ENCODE measurements at regions not wholly inside any gene's neighbourhood (a gene's known extent, or its start where the extent isn't known, plus 50 kb on each side); places are given as distances from the start of the nearest gene placed in this dataset.

- DNase-seq (ENCODE audit: low read depth in 2 of 2): no peak
These were observed 1099.3 kb upstream of the DIAPH2 start for GRCh38 chrX:95585321-95585720.

- DNase-seq (ENCODE audit: low read depth in 2 of 2): no peak
These were observed 1072.3 kb upstream of the DIAPH2 start for GRCh38 chrX:95612350-95612749.

GRCh38 chrX:95622200-95622599, 1062.4 kb upstream of the DIAPH2 start:
- no peak for DNase-seq (ENCODE audit: low read depth in 2 of 2)

GRCh38 chrX:95626748-95627147, 1057.9 kb upstream of the DIAPH2 start:
- no peak for DNase-seq (ENCODE audit: low read depth in 2 of 2)

- no peak for DNase-seq (ENCODE audit: low read depth in 2 of 2)
These were observed 1055.8 kb upstream of the DIAPH2 start for GRCh38 chrX:95628796-95629195.

GRCh38 chrX:95629737-95630136, 1054.9 kb upstream of the DIAPH2 start:
- no peak for DNase-seq (ENCODE audit: low read depth in 2 of 2)

- DNase-seq (ENCODE audit: low read depth in 2 of 2): no peak
These were observed 1044.4 kb upstream of the DIAPH2 start for GRCh38 chrX:95640226-95640625.

GRCh38 chrX:95645738-95646137, 1038.9 kb upstream of the DIAPH2 start:
- DNase-seq (ENCODE audit: low read depth in 2 of 2): no peak

GRCh38 chrX:95662200-95662599, 1022.4 kb upstream of the DIAPH2 start:
- no peak for DNase-seq (ENCODE audit: low read depth in 2 of 2)

GRCh38 chrX:95666056-95666455, 1018.6 kb upstream of the DIAPH2 start:
- no peak for DNase-seq (ENCODE audit: low read depth in 2 of 2)

GRCh38 chrX:95675011-95675410, 1009.6 kb upstream of the DIAPH2 start:
- no peak for DNase-seq (ENCODE audit: low read depth in 2 of 2)

- DNase-seq (ENCODE audit: low read depth in 2 of 2): no peak
These were observed 1008.8 kb upstream of the DIAPH2 start for GRCh38 chrX:95675794-95676193.

GRCh38 chrX:95678679-95679078, 1006.0 kb upstream of the DIAPH2 start:
- DNase-seq (ENCODE audit: low read depth in 2 of 2): no peak

- no peak for DNase-seq (ENCODE audit: low read depth in 2 of 2)
These were observed 991.3 kb upstream of the DIAPH2 start for GRCh38 chrX:95693365-95693764.

GRCh38 chrX:95703696-95704095, 980.9 kb upstream of the DIAPH2 start:
- DNase-seq (ENCODE audit: low read depth in 2 of 2): no peak

GRCh38 chrX:95716841-95717240, 967.8 kb upstream of the DIAPH2 start:
- DNase-seq (ENCODE audit: low read depth in 2 of 2): no peak

- no peak for DNase-seq (ENCODE audit: low read depth in 2 of 2)
These were observed 965.9 kb upstream of the DIAPH2 start for GRCh38 chrX:95718746-95719145.

- DNase-seq (ENCODE audit: low read depth in 2 of 2): no peak
These were observed 963.6 kb upstream of the DIAPH2 start for GRCh38 chrX:95721011-95721410.

GRCh38 chrX:95728446-95728845, 956.2 kb upstream of the DIAPH2 start:
- DNase-seq (ENCODE audit: low read depth in 2 of 2): no peak

- no peak for DNase-seq (ENCODE audit: low read depth in 2 of 2)
These were observed 955.2 kb upstream of the DIAPH2 start for GRCh38 chrX:95729401-95729800.

- DNase-seq (ENCODE audit: low read depth in 2 of 2): no peak
These were observed 951.2 kb upstream of the DIAPH2 start for GRCh38 chrX:95733426-95733825.

- no peak for DNase-seq (ENCODE audit: low read depth in 2 of 2)
These were observed 930.2 kb upstream of the DIAPH2 start for GRCh38 chrX:95754411-95754810.

- DNase-seq (ENCODE audit: low read depth in 2 of 2): no peak
These were observed 924.3 kb upstream of the DIAPH2 start for GRCh38 chrX:95760356-95760755.

GRCh38 chrX:95762716-95763115, 921.9 kb upstream of the DIAPH2 start:
- no peak for DNase-seq (ENCODE audit: low read depth in 2 of 2)

GRCh38 chrX:95764972-95765451, 919.6 kb upstream of the DIAPH2 start:
- no peak for DNase-seq (ENCODE audit: low read depth in 2 of 2)
